SU-DHL-6 (cell line): ENCODE measurements at regions not wholly inside any gene's neighbourhood (a gene's known extent, or its start where the extent isn't known, plus 50 kb on each side); places are given as distances from the start of the nearest gene placed in this dataset.

ENCODE experiments used
- H2AFZ ChIP-seq: fragments of 200-600 bp; sonication (generic); 2 replicates; pipeline ENCODE4 v1.6.1; 2014; ENCODE audit warnings: low read depth, mild to moderate bottlenecking, moderate library complexity, mixed read lengths, antibody characterized with exemption, low read length; ENCODE audit not compliant: severe bottlenecking
- H3F3A ChIP-seq: fragments of 200-600 bp; shearing (Covaris generic); 2 replicates; pipeline ENCODE4 v1.6.0; 2016; ENCODE audit warnings: antibody characterized with exemption, mild to moderate bottlenecking; ENCODE audit not compliant: insufficient read depth
- H3K27ac ChIP-seq: fragments of 200-600 bp; sonication (generic); 2 replicates; pipeline ENCODE4 v1.5.1; 2016; ENCODE audit warnings: low read depth, mild to moderate bottlenecking, low read length, moderate library complexity, mixed read lengths
- H3K27me3 ChIP-seq: fragments of 200-600 bp; sonication (generic), shearing (Covaris generic); 2 replicates; pipeline ENCODE4 v1.6.0; 2014; ENCODE audit warnings: mild to moderate bottlenecking, low read length
- H3K36me3 ChIP-seq: fragments of 200-600 bp; sonication (generic); 2 replicates; pipeline ENCODE4 v1.6.1; 2014; ENCODE audit warnings: mild to moderate bottlenecking, low read length, mixed read lengths
- H3K4me2 ChIP-seq: fragments of 300-600, 200-600 bp; shearing (Covaris generic), sonication (generic); 2 replicates; pipeline ENCODE4 v1.6.0; 2014; ENCODE audit warnings: low read length, low read depth, mild to moderate bottlenecking; ENCODE audit not compliant: poor library complexity, severe bottlenecking
- H3K4me3 ChIP-seq: fragments of 200-600 bp; sonication (generic); 2 replicates; pipeline ENCODE4 v1.5.1; 2014; ENCODE audit warnings: antibody characterized with exemption, low read length, mild to moderate bottlenecking, mixed read lengths; ENCODE audit not compliant: insufficient read depth, poor library complexity, severe bottlenecking
- H3K79me2 ChIP-seq: fragments of 200-600 bp; sonication (generic); 2 replicates; pipeline ENCODE4 v1.6.1; 2014; ENCODE audit warnings: mild to moderate bottlenecking, low read length, moderate library complexity; ENCODE audit not compliant: insufficient read depth
- H3K9ac ChIP-seq: fragments of 200-600 bp; sonication (generic); 2 replicates; pipeline ENCODE4 v1.7.0; 2014; ENCODE audit warnings: mild to moderate bottlenecking, low read length
- H3K9me2 ChIP-seq: fragments of 200-600 bp; sonication (generic); replicated peaks from 2 replicates; pipeline ENCODE4 v1.6.1; 2014; ENCODE audit warnings: low read length; ENCODE audit not compliant: insufficient read depth
- H3K9me3 ChIP-seq: fragments of 200-600 bp; sonication (generic); 2 replicates; pipeline ENCODE4 v1.6.1; 2014; ENCODE audit warnings: low read length, mixed read lengths; ENCODE audit not compliant: insufficient read depth
- H4K20me1 ChIP-seq: fragments of 200-600 bp; sonication (generic); 2 replicates; pipeline ENCODE4 v1.6.1; 2014; ENCODE audit warnings: low read depth, mild to moderate bottlenecking, antibody characterized with exemption, low read length, moderate library complexity, mixed read lengths
- EZH2phosphoT487 ChIP-seq: fragments of 200-600 bp; sonication (generic), shearing (Covaris generic); conservative IDR thresholded peaks from 2 replicates; pipeline ENCODE4 v1.6.1; 2018; ENCODE audit warnings: mild to moderate bottlenecking, antibody characterized with exemption, low read length, moderate library complexity, mixed read lengths
- TF ChIP-seq, protein P1 (sequence below): fragments of 200-600 bp; sonication (generic); IDR thresholded peaks from one replicate; pipeline ENCODE4 v1.5.1; 2017; ENCODE audit warnings: antibody characterized with exemption, mild to moderate bottlenecking, low read length, moderate library complexity; ENCODE audit not compliant: insufficient read depth, poor library complexity, severe bottlenecking

GRCh38 chr16:77569406-77569805 is 134.6 kb upstream of the ADAMTS18 start:
- no peaks in the 10 kb centered on the region for H3F3A ChIP-seq
- no peak overlapping the region for H3K9ac ChIP-seq
- no peak overlapping the region for H3K27ac ChIP-seq
- no peaks in the 10 kb centered on the region for H4K20me1 ChIP-seq
- H3K9me2 ChIP-seq: no peaks in the 10 kb centered on the region
- no peaks in the 10 kb centered on the region for H3K36me3 ChIP-seq
- H3K4me3 ChIP-seq: no peak overlapping the region
- no peak for TF ChIP-seq EZH2phosphoT487
- TF ChIP-seq, protein P1, sequence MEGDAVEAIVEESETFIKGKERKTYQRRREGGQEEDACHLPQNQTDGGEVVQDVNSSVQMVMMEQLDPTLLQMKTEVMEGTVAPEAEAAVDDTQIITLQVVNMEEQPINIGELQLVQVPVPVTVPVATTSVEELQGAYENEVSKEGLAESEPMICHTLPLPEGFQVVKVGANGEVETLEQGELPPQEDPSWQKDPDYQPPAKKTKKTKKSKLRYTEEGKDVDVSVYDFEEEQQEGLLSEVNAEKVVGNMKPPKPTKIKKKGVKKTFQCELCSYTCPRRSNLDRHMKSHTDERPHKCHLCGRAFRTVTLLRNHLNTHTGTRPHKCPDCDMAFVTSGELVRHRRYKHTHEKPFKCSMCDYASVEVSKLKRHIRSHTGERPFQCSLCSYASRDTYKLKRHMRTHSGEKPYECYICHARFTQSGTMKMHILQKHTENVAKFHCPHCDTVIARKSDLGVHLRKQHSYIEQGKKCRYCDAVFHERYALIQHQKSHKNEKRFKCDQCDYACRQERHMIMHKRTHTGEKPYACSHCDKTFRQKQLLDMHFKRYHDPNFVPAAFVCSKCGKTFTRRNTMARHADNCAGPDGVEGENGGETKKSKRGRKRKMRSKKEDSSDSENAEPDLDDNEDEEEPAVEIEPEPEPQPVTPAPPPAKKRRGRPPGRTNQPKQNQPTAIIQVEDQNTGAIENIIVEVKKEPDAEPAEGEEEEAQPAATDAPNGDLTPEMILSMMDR: no peak
- H3K9me3 ChIP-seq: no peaks in the 10 kb centered on the region
- no peaks in the 10 kb centered on the region for H3K79me2 ChIP-seq
- H2AFZ ChIP-seq: no peak overlapping the region
- H3K27me3 ChIP-seq: no peaks in the 10 kb centered on the region
- no peak overlapping the region for H3K4me2 ChIP-seq

- no peak overlapping the region for H3K27ac ChIP-seq
- H3K36me3 ChIP-seq: no peaks in the 10 kb centered on the region
- H3K9me2 ChIP-seq: no peaks in the 10 kb centered on the region
- H3K9ac ChIP-seq: no peak overlapping the region
- H3K4me2 ChIP-seq: no peak overlapping the region
- H2AFZ ChIP-seq: no peak overlapping the region
- H3K9me3 ChIP-seq: no peaks in the 10 kb centered on the region
- H4K20me1 ChIP-seq: no peaks in the 10 kb centered on the region
- no peaks in the 10 kb centered on the region for H3K27me3 ChIP-seq
- H3K4me3 ChIP-seq: no peak overlapping the region
- H3K79me2 ChIP-seq: no peaks in the 10 kb centered on the region
- no peaks in the 10 kb centered on the region for H3F3A ChIP-seq
- TF ChIP-seq EZH2phosphoT487: no peak
- TF ChIP-seq, protein P1: no peak
Measured at GRCh38 chr16:77570574-77570973, 135.7 kb upstream of the ADAMTS18 start.

- no peaks in the 10 kb centered on the region for H3K36me3 ChIP-seq
- H3K27ac ChIP-seq: no peak overlapping the region
- H3K9ac ChIP-seq: no peak overlapping the region
- no peaks in the 10 kb centered on the region for H3K9me2 ChIP-seq
- no peaks in the 10 kb centered on the region for H3K27me3 ChIP-seq
- H3K4me2 ChIP-seq: no peak overlapping the region
- H3K79me2 ChIP-seq: no peaks in the 10 kb centered on the region
- no peaks in the 10 kb centered on the region for H3F3A ChIP-seq
- H2AFZ ChIP-seq: no peak overlapping the region
- TF ChIP-seq, protein P1: no peak
- no peak for TF ChIP-seq EZH2phosphoT487
- H3K9me3 ChIP-seq: no peaks in the 10 kb centered on the region
- no peak overlapping the region for H3K4me3 ChIP-seq
- H4K20me1 ChIP-seq: no peaks in the 10 kb centered on the region
Measured at GRCh38 chr16:77571115-77571862, 136.5 kb upstream of the ADAMTS18 start.
